Liver (tissue), 3 donors: ENCODE measurements at regions not wholly inside any gene's neighbourhood (a gene's known extent, or its start where the extent isn't known, plus 50 kb on each side); places are given as distances from the start of the nearest gene placed in this dataset.
"Not testable (repeated sequence)": the region's sequence is repeated elsewhere in the genome, so short reads cannot be mapped to it uniquely, and the experiment has no call there.

ENCODE experiments used
- ATF3 ChIP-seq: IDR thresholded peaks from 2 replicates; pipeline ENCODE4 v1.6.1; 2016; ENCODE audit warnings: antibody characterized with exemption
- CTCF ChIP-seq: fragments of 150-350 bp; IDR thresholded peaks from 2 replicates; pipeline ENCODE4 v1.5.1; 2017; ENCODE audit warnings: improper control_type of control experiment, low read depth, low read length; ENCODE audit not compliant: missing input control
- JUND ChIP-seq, 2 donors: IDR thresholded peaks; 2 replicates each; pipeline ENCODE4 v1.6.1; 2016; ENCODE audit warnings: antibody characterized with exemption in 2 of 2
- REST ChIP-seq: IDR thresholded peaks from 2 replicates; pipeline ENCODE4 v1.6.1; 2016; ENCODE audit warnings: antibody characterized with exemption, mild to moderate bottlenecking
- TAF1 ChIP-seq: conservative IDR thresholded peaks from 2 replicates; pipeline ENCODE4 v1.6.1; 2016; ENCODE audit warnings: antibody characterized with exemption, mild to moderate bottlenecking
- ZBTB33 ChIP-seq: IDR thresholded peaks from 2 replicates; pipeline ENCODE4 v1.6.1; 2016; ENCODE audit warnings: antibody characterized with exemption
- donor health status: healthy.
- donor health status: healthy.

- not testable (repeated sequence) for TF ChIP-seq TAF1; ATF3; ZBTB33; REST; CTCF; JUND (IDR thresholded peaks at IDR 0.05)
Observed at GRCh38 chr21:15454931-15455330, 274.9 kb upstream of the USP25 start.
